Breast epithelium (tissue), 4 donors: ENCODE measurements at regions not wholly inside any gene's neighbourhood (a gene's known extent, or its start where the extent isn't known, plus 50 kb on each side); places are given as distances from the start of the nearest gene placed in this dataset.

Source experiments
- DNase-seq, 2 donors: peaks; one replicate each; pipeline ENCODE4 v3.0.0-alpha.2; 2019; ENCODE audit warnings: low spot score in 2 of 2
- H3K27ac ChIP-seq, 2 donors: fragments of 200-600 bp; sonication (generic) in 1 of 2; one replicate each; pipeline ENCODE4 v1.5.1; 2016 to 2019; ENCODE audit warnings: mild to moderate bottlenecking in 1 of 2
- H3K27me3 ChIP-seq, 2 donors: fragments of 200-600 bp; sonication (generic) in 1 of 2; one replicate each; pipeline versions ENCODE4 v1.5.1 to v1.6.0; 2017 to 2019; ENCODE audit warnings: control low read depth in 1 of 2, mild to moderate bottlenecking in 1 of 2
- H3K36me3 ChIP-seq: fragments of 200-600 bp; one replicate; pipeline ENCODE4 v1.5.1; 2019
- H3K4me1 ChIP-seq, 2 donors: fragments of 200-600 bp; sonication (generic); one replicate each; pipeline ENCODE4 v1.5.1; 2016 to 2019; ENCODE audit warnings: control low read depth in 1 of 2
- H3K4me3 ChIP-seq, 3 donors: fragments of 200-600 bp; sonication (generic); 1 replicate in 2 of 3; 2 replicates in 1 of 3; pipeline ENCODE4 v1.5.1; 2016 to 2019; ENCODE audit warnings: mild to moderate bottlenecking in 3 of 3, moderate library complexity in 2 of 3
- H3K9me3 ChIP-seq, 2 donors: fragments of 200-600 bp; sonication (generic) in 1 of 2; one replicate each; pipeline ENCODE4 v1.5.1; 2016 to 2019; ENCODE audit warnings: control low read depth in 1 of 2
- CTCF ChIP-seq, 3 donors: fragments of 450-650 bp; IDR thresholded peaks; one replicate each; pipeline ENCODE4 v1.5.1; 2016 to 2017; ENCODE audit warnings: antibody characterized with exemption in 3 of 3, mild to moderate bottlenecking in 3 of 3, moderate library complexity in 3 of 3
- POLR2A ChIP-seq: fragments of 450-650 bp; IDR thresholded peaks from one replicate; pipeline ENCODE4 v1.6.1; 2016; ENCODE audit warnings: antibody characterized with exemption, mild to moderate bottlenecking, moderate library complexity
- POLR2AphosphoS5 ChIP-seq, 3 donors: sonication (generic); formaldehyde crosslinking; IDR thresholded peaks; one replicate each; pipeline ENCODE4 v1.6.1; 2017; ENCODE audit warnings: antibody characterized with exemption in 3 of 3
- intact Hi-C: fragments of 100-400 bp; cut with DNase I; formaldehyde crosslinking; loops from one replicate; pipeline ENCODE4 v1.15.1; 2023; ENCODE audit warnings: low total_unique reads

- no peak for TF ChIP-seq CTCF (IDR thresholded peaks at IDR 0.05)
- TF ChIP-seq POLR2AphosphoS5 (IDR thresholded peaks at IDR 0.05): no peak
- no peak for TF ChIP-seq POLR2A
- no peak for DNase-seq
- Histone ChIP-seq H3K36me3 (no peaks in the 10 kb centered on the region), H3K4me1 (no peaks in the 10 kb centered on the region), H3K9me3 (no peaks in the 10 kb centered on the region), H3K4me3 (no peak overlapping the region), H3K27me3 (no peaks in the 10 kb centered on the region), H3K27ac (no peak overlapping the region)
- intact Hi-C loops: no loop called here
These were observed 87.9 kb upstream of the MDGA2 start for GRCh38 chr14:47763188-47763854.

- Histone ChIP-seq H3K4me3 (no peak overlapping the region), H3K4me1 (no peaks in the 10 kb centered on the region), H3K27ac (no peak overlapping the region), H3K36me3 (no peaks in the 10 kb centered on the region), H3K9me3 (no peaks in the 10 kb centered on the region), H3K27me3 (no peaks in the 10 kb centered on the region)
- DNase-seq: no peak
- TF ChIP-seq POLR2A: no peak
- no peak for TF ChIP-seq POLR2AphosphoS5 (IDR thresholded peaks at IDR 0.05)
- TF ChIP-seq CTCF (IDR thresholded peaks at IDR 0.05): no peak
- intact Hi-C loops: no loop called here
These were observed 71.6 kb upstream of the MDGA2 start for GRCh38 chr14:47746986-47747385.

- Histone ChIP-seq H3K27ac (no peak overlapping the region), H3K27me3 (no peaks in the 10 kb centered on the region), H3K9me3 (no peaks in the 10 kb centered on the region), H3K4me1 (no peaks in the 10 kb centered on the region), H3K4me3 (no peak overlapping the region), H3K36me3 (no peaks in the 10 kb centered on the region)
- DNase-seq: no peak
- TF ChIP-seq POLR2AphosphoS5 (IDR thresholded peaks at IDR 0.05) (no peak), POLR2A (no peak), CTCF (IDR thresholded peaks at IDR 0.05) (no peak)
- intact Hi-C loops: no loop called here
These were observed 68.8 kb upstream of the MDGA2 start for GRCh38 chr14:47744155-47744554.

- Histone ChIP-seq H3K9me3 (no peaks in the 10 kb centered on the region), H3K4me1 (no peaks in the 10 kb centered on the region), H3K27me3 (no peaks in the 10 kb centered on the region), H3K4me3 (no peak overlapping the region), H3K27ac (no peak overlapping the region), H3K36me3 (no peaks in the 10 kb centered on the region)
- intact Hi-C loops: no loop called here
- DNase-seq: no peak
- TF ChIP-seq POLR2AphosphoS5 (IDR thresholded peaks at IDR 0.05) (no peak), POLR2A (no peak), CTCF (IDR thresholded peaks at IDR 0.05) (no peak)
These were observed 64.1 kb upstream of the MDGA2 start for GRCh38 chr14:47739541-47739940.

GRCh38 chr14:47730296-47730695 is 54.9 kb upstream of the MDGA2 start:
- no peaks in the 10 kb centered on the region for H3K9me3 ChIP-seq
- no peaks in the 10 kb centered on the region for H3K4me1 ChIP-seq
- no peak overlapping the region for H3K4me3 ChIP-seq
- H3K27me3 ChIP-seq: no peaks in the 10 kb centered on the region
- H3K27ac ChIP-seq: no peak overlapping the region
- TF ChIP-seq POLR2A (no peak), CTCF (IDR thresholded peaks at IDR 0.05) (no peak), POLR2AphosphoS5 (IDR thresholded peaks at IDR 0.05) (no peak)
- H3K36me3 ChIP-seq: no peaks in the 10 kb centered on the region
- DNase-seq: no peak
- intact Hi-C loops: no loop called here
